Hematopoietic multipotent progenitor cell treated with erythropoietin and hydrocortisone succinate and interleukin-3 and kit ligand, for 6 days (in vitro differentiated cells): ENCODE measurements at regions not wholly inside any gene's neighbourhood (a gene's known extent, or its start where the extent isn't known, plus 50 kb on each side); places are given as distances from the start of the nearest gene placed in this dataset.
"Not testable (repeated sequence)": the region's sequence is repeated elsewhere in the genome, so short reads cannot be mapped to it uniquely, and the experiment has no call there.

Experiments
- DNase-seq: peaks from one replicate; pipeline ENCODE4 v3.0.0-alpha.2; 2015

- DNase-seq: no peak
These were observed 52.0 kb upstream of the BMP2 start for GRCh38 chr20:6715401-6715941.

DNA sequence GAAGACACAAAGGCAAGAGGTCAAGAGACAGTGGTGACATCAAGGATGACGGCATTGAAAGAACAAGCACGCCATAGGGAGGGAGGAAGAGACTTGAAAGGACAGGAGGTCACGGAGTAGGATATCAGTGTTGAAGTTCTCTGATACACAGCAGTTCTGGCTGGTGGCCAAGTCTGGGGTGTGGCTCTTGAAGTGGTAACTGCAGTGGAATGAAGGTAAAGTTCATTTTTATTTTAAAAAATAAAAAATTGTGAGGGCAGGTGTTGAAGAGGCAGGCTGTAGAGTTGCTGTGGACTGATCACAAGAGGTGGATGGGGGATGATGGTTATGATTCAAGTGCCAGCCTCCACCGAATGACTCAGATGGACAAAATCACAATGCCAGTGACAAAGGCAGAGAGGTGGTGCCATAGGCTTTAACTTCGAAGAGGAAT, 53.2 kb upstream of the BMP2 start:
- peak; percentile 82 for DNase-seq

- DNase-seq: peak; percentile 49
These were observed 55.4 kb upstream of the BMP2 start for GRCh38 chr20:6711951-6712649.

DNA sequence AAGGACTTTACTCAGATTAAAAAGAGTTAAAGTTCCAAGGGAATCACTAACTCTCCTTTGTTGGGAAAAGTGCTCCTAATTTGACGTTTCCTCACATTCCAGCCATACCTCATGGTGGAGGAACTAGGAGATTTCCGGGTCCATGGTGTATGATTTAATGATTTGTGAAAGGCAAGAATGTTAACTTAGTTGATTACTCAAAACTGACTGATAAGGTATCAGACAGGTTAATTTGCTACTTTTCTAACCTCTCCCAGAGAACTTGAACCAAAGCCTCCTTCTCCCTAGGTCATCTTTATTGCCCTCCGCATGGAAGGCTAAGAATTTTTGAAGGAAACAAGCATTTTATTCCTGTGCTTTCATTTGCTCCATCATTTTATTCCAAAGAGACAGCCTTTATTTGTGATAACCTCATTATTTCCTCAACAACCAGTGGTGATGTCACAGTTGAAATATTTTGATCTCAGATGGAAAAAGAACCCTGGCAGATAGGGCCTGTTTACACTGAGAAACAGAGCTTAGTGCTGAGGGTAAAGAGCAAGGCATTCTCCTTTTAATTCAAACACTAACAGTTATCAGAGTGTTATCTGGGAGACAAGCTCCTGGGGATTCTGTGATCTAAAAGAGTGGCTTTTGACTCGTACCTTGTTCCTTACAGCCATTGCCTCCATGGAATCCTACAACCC, 57.4 kb upstream of the BMP2 start:
- no peak for DNase-seq

DNA sequence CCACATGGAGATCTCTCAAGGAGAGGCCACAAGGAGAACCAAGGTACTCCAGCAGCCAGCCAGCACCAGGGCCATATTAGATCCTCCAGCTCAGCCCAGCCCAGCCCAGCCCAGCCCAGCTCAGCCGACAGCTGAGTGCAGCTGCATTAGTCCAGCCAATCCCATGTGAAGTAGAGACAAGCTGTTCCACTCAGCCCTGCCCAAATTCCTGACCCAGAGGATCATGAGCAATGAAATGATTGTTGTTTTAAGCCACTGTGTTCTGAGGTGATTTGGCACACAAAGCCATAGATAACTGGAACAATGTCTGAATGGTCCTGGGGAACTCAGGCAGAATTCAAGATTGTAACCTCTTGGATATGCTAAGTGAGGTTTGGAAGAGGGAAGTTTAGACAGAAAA, 59.5 kb upstream of the BMP2 start:
- DNase-seq: no peak

DNA sequence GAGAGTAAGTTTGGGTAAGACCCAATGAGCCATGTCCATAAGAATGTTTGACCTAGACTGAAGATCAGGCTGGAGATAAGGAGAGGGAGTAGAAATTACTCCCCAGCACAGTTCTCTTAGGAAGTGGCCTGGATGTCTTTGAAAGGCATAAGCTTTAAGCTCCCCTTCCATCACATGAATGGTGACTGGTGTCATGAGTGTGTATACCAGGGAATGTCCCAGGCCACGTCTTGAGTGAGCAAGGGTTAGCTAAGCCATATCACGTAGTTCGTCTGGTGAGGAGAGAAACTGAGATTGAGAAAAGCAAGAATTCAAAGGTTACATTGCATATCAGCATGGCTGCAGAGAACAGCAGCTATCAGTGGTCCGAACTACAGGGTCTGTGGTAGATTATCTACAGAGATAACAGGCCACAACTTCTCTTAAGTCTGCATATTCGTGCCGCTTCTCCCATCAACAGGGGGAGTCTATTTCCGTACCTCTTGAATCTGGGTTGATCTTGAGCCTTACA, 60.1 kb upstream of the BMP2 start:
- DNase-seq: peak; percentile 53

DNA sequence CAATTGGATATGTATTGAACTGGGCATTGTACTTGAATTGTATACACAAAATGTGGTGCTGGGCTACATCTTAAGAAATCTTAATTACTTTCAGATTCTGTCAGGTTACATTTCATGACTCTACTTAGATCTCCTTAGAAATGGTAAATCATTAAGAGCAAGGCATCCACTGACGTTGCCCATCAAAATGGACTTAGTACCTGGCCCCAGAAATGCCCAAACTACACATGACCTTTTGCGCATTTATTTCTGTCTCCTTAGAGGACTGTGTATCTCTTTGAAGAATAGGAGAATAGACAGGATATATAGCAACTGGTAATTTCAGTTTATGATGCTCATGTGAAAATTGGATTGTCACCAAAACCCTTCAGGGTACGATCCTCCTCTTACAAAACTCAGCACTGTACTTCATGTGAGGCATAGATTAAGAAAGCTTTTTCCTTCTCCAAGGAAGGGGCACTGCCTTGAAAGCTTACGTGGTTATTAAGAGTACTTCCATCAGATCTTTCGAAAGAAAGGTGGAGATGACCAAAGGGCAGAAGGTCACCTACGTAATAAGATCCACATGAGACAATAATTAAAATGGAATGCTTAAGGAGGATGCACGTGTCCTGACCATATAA, 61.4 kb upstream of the BMP2 start:
- DNase-seq: no peak

DNA sequence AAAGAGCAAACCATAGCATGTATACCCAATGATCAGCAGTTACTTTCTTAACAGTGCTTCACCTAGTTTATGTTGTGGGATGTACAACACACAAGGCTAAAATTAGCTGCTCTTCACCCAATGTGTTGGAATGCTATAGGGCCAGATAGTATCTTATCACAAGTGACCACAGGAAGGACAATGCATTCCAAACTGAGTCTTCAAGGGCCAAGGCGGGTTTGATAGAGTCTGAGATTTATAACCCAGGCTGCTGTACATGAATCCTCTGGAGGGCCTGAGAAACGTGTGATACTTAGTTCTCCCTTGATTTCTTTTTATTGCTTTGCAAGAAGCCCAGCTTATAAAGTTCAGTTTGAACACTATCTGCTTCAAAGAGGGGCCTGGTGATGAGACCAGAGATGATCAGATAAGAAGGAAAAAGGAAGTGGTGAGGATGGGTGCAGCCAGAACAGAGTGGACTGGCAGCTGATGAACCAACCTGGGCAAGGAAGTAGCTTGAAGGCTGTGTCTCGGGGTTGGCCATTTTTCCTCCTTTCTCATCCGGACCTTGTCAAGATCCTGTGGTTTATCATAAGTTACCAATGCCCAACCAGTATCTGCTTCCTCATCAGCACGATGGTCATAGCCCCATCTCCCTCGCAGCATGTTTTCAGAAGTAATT, 62.2 kb upstream of the BMP2 start:
- DNase-seq: peak; percentile 7

- DNase-seq: no peak
These were observed 63.2 kb upstream of the BMP2 start for GRCh38 chr20:6704132-6704861.

- DNase-seq: no peak
These were observed 63.8 kb upstream of the BMP2 start for GRCh38 chr20:6703656-6704055.

GRCh38 chr20:6703047-6703446, 64.4 kb upstream of the BMP2 start:
- DNase-seq: no peak

DNA sequence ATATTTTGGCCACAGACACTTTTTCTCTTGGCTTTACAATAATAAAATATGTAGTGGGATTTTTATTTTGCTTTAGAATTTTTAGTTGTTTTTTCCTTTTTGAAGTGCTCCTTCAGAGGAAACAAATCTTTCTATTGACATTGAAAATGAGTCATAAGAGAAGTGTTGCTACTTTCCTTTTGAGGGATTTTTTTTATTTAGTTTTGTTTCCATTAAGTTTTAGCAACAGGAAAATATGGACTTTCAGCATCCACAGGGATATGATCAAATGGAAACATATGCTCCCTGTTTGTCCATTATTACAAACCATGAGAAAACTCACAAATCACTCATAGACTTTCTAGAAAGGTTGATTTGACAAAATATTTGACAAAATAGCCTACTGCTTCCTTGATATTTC, 65.3 kb upstream of the BMP2 start:
- DNase-seq: no peak

DNA sequence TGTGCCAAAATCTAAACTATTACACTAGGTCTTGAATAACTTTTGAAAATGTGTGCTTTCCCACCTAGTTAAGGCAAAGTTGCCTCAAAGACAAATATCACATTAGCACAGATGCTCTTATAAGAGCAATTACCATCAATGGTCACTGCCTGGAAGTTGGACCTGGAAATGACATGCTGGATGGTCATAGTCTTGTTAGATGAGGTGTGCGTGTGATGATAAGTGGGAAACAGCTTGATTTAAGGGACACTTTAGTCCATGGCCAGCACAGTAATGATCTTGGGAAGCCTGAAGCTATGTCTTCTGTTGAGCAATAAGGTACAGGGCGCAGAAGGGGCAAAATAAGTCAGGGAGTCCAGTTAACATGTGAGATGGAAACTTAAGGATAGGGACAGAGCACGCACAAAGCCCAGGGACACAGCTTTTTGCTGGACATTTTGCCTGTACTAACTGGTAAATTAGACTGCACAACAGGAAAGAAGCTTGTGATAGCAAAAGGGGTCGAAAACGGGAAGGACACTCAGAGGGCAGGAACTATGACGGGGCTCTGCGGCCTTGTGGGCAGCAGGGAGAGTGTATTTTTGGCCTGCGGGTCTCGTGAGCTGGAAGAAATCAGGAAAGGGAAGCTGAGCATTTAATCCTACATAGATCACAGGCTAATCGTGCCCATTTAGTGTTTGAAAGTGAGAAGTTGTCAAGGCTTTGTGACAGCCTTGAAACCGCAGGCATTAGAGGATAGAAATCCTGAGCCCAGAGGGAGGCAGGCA, 66.7 kb upstream of the BMP2 start:
- DNase-seq: peak; percentile 28

DNA sequence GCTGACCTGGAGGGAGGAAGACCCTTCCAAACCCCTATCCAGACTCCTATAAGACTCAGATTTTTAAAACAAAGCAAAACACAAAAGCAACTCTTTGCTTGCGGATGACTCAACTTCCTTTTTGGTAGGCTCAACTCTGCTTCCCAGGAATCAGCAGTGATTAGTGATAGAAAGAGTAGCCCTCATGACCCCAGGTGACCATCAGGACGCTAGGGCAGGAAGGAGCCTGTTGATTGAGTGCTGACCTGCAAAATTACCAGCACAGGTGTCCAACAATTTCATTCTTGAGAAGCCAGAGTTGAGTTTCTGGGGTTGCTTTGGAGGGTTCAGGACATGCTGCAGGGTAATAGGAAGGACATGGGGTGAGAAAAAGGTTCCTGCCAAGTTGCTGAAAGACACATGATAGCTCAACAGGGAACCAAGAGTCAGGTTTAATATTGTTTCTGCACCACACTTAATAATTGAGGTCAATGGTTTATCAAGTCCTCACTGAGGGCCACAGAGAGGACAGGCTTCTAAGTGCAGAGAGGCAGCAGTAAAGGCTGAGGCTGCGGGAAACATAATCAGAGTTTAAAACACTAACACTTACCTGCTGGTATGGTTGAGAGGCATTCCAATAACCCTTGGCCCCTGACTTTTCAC, 67.4 kb upstream of the BMP2 start:
- DNase-seq: no peak

DNA sequence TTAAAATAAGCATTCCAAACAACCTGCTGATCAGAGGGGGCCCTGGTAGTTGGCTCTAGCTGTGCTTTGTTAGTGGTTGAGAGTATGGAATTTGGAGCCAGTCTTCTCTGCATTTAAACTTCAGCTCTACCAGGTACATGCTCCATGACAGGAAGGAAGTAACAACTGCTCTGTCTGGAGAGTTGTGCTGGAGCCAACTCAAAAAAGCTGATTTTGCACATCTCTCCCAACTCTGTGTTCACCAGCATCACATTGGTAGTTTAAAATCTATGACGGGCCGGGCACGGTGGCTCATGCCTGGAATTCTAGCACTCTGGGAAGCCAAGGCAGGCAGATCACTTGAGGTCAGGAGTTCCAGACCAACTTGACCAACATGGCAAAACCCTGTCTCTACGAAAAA, 68.8 kb upstream of the BMP2 start:
- no peak for DNase-seq

DNA sequence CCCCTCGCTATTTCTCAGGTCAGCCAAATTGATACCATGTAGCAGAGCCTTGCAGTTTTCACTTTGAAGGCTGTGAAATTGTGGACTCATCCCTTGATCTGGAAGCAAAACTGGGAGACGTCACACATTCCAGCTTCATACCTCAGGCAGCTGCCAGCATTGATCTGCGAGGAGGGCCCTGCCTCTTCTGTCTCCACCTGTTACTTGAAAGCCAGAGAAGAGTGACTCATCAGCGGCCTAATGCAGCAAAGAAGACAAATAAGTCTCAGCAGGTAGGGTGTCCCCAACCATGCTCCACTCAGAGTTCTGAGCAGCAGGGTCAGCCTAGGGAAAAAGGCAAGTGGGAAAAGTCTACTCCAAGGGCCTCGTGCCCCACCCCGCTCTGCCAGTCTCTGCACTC, 69.4 kb upstream of the BMP2 start:
- no peak for DNase-seq

DNA sequence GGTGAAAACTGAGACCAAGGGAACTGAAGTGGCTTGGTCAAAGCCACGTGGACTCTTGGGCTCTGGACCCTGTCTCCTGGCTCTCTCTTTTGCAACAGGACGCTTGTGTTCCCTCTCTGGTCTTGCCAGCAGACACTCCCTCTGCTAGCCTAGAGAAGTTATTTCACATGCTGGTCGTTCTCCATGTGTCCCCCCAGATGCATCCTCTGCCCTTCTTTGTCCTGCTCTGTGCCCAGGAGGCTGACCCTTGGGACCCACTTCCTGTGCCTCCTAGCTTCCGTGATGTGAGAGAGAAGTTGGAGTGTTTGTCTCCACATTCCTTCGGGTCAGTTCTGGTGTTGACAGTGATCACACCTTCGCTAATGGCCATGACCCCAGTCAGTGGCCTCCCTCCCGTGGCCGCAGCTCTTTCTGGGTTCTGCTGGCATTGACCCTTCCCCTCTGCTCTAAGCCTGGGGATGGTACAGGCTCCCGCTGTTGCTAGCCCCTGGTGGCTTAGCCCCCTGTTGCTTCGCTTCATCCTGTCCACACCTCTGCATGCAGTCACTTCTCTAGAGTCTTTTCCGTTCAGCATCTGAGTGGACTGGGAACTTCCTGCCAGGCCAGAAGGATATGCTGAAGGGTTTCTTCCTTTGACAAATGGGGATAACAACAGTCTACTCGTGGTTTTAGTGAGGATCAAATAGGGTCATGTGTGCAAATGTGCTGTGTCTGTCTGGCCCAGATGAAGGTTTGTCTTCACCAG, 70.1 kb upstream of the BMP2 start:
- no peak for DNase-seq

DNA sequence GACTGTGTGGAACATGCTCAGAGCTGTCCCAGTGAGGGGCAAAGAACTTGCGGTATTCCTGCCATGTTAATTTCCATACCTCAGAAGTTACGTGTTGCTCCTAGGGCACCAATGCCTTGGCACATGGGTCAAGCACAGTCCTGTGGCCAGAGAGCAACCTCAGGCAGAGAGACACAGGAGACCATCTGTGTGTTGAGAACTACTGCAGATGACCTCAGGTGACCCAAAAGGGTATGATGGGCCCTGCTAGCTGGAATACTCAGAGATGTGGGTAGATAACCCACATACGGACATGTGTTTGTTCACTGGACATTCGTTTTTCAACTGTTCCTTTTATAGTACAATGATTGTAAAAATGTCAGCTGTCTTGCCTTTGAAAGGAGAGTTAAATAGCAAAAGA, 71.5 kb upstream of the BMP2 start:
- no peak for DNase-seq

GRCh38 chr20:6693808-6694198, 73.7 kb upstream of the BMP2 start:
- DNase-seq: not testable (repeated sequence)

DNA sequence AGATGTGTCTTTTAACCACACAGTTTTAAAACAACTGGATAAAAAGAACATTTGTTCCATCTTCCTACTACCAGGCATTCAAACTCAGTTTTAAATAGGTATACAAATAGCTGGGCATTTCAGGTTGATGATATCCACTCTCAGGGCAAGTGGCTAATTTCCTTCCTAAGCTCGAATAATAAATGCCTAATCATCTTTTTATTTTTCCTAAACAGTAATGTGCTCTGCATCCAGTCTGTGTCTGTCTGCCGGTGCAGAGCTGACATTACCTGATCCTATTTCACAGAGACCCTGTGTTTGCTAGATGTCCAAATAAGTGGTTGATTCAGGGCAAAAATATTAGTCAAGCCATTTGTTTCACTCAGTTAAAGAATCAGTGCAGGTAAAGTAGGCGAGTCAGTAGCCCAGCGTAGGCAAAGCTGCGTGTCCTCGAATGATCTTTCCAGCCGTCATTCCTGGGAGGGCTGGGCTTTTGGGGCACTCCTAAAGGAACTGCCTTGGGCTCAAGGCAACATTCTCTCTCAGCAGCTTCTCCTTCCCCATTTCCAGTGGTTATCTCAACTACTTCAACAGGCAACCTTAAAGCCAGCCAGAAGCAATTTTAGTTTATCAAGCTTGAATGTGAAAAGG, 74.2 kb upstream of the BMP2 start:
- DNase-seq: no peak
